CD14-positive monocyte (primary cell): ENCODE measurements at regions not wholly inside any gene's neighbourhood (a gene's known extent, or its start where the extent isn't known, plus 50 kb on each side); places are given as distances from the start of the nearest gene placed in this dataset.

Source experiments
- DNase-seq, 3 donors: peaks; one replicate each; pipeline ENCODE4 v3.0.0-alpha.2; 2011 to 2022
- H2AFZ ChIP-seq: 2 replicates; pipeline ENCODE4 v1.6.0; 2012; ENCODE audit warnings: mild to moderate bottlenecking, low read depth, low read length, inconsistent platforms; ENCODE audit not compliant: insufficient read depth, poor library complexity, severe bottlenecking
- H3K27ac ChIP-seq, 2 donors: 1 replicate in 1 of 2; 2 replicates in 1 of 2; pipeline ENCODE4 v1.5.1; 2012 to 2013; ENCODE audit warnings: low read length in 2 of 2, control low read depth in 1 of 2, inconsistent platforms in 1 of 2, low read depth in 1 of 2, mild to moderate bottlenecking in 1 of 2
- H3K27me3 ChIP-seq, 2 donors: one replicate each; pipeline versions ENCODE4 v1.6.0 to v1.6.1; 2011 to 2013; ENCODE audit warnings: low read length in 2 of 2; ENCODE audit not compliant: control insufficient read depth in 2 of 2, insufficient read depth in 2 of 2
- H3K36me3 ChIP-seq, 2 donors: replicated peaks in 1 of 2; 1 replicate in 1 of 2; 2 replicates in 1 of 2; pipeline versions ENCODE4 v1.5.1 to v1.6.1; 2012 to 2013; ENCODE audit warnings: low read length in 2 of 2, control low read depth in 1 of 2, inconsistent platforms in 1 of 2, mild to moderate bottlenecking in 1 of 2; ENCODE audit not compliant: insufficient read depth in 2 of 2, control insufficient read depth in 1 of 2
- H3K4me1 ChIP-seq, 2 donors: 1 replicate in 1 of 2; 2 replicates in 1 of 2; pipeline versions ENCODE4 v1.5.1 to v1.6.1; 2012 to 2013; ENCODE audit warnings: low read length in 2 of 2, control low read depth in 1 of 2, inconsistent platforms in 1 of 2, mild to moderate bottlenecking in 1 of 2, moderate library complexity in 1 of 2; ENCODE audit not compliant: insufficient read depth in 2 of 2, control insufficient read depth in 1 of 2
- H3K4me2 ChIP-seq: replicated peaks from 2 replicates; pipeline ENCODE3; 2012; ENCODE audit warnings: low read length, moderate library complexity, mild to moderate bottlenecking; ENCODE audit not compliant: poor library complexity, severe bottlenecking; ENCODE audit errors: extremely low read depth
- H3K4me3 ChIP-seq, 3 experiments: fragments of 200-600 bp in 1 of 3; sonication (generic) in 1 of 3; replicated peaks in 1 of 3; 1 replicate in 2 of 3; 2 replicates in 1 of 3; pipeline ENCODE4 v1.5.1; 2011 to 2013; ENCODE audit warnings: low read length in 3 of 3, mild to moderate bottlenecking in 3 of 3, control low read depth in 2 of 3, low read depth in 2 of 3, inconsistent platforms in 1 of 3, moderate library complexity in 1 of 3
- H3K79me2 ChIP-seq: 2 replicates; pipeline ENCODE4 v1.6.0; 2012; ENCODE audit warnings: mild to moderate bottlenecking, control low read depth, inconsistent platforms, low read length, moderate library complexity; ENCODE audit not compliant: insufficient read depth
- H3K9ac ChIP-seq: 2 replicates; pipeline ENCODE4 v1.6.0; 2017; ENCODE audit warnings: low read length, mild to moderate bottlenecking; ENCODE audit not compliant: insufficient read depth, poor library complexity, severe bottlenecking
- H3K9me3 ChIP-seq, 2 donors: replicated peaks in 1 of 2; 1 replicate in 1 of 2; 2 replicates in 1 of 2; pipeline versions ENCODE4 v1.5.1 to v1.6.1; 2012 to 2013; ENCODE audit warnings: low read length in 2 of 2, control low read depth in 1 of 2; ENCODE audit not compliant: control insufficient read depth in 1 of 2, insufficient read depth in 1 of 2
- H4K20me1 ChIP-seq: 2 replicates; pipeline ENCODE4 v1.6.0; 2012; ENCODE audit warnings: mild to moderate bottlenecking, low read length, control low read depth, moderate library complexity; ENCODE audit not compliant: insufficient read depth
- H3K27ac Mint-ChIP-seq, 7 donors: one replicate each; pipeline ENCODE4 v1.8.0; 2020; ENCODE audit warnings: mild to moderate bottlenecking in 7 of 7, mixed read lengths in 7 of 7, moderate library complexity in 6 of 7, inconsistent platforms in 2 of 7
- H3K27me3 Mint-ChIP-seq, 3 donors: one replicate each; pipeline ENCODE4 v1.8.0; 2021 to 2022; ENCODE audit warnings: low read depth in 3 of 3, mild to moderate bottlenecking in 3 of 3, mixed read lengths in 3 of 3, moderate library complexity in 3 of 3, inconsistent platforms in 1 of 3
- H3K36me3 Mint-ChIP-seq, 2 donors: one replicate each; pipeline ENCODE4 v1.8.0; 2020; ENCODE audit warnings: mixed read lengths in 2 of 2, inconsistent platforms in 1 of 2, mild to moderate bottlenecking in 1 of 2
- H3K4me1 Mint-ChIP-seq: one replicate; pipeline ENCODE4 v1.8.0; 2020; ENCODE audit warnings: mild to moderate bottlenecking, mixed read lengths
- H3K4me3 Mint-ChIP-seq, 2 donors: one replicate each; pipeline ENCODE4 v1.8.0; 2020; ENCODE audit warnings: mild to moderate bottlenecking in 2 of 2, mixed read lengths in 2 of 2, moderate library complexity in 1 of 2
- H3K9me3 Mint-ChIP-seq, 7 donors: one replicate each; pipeline ENCODE4 v1.8.0; 2020 to 2022; ENCODE audit warnings: mixed read lengths in 7 of 7, mild to moderate bottlenecking in 6 of 7, moderate library complexity in 6 of 7, inconsistent platforms in 2 of 7
- CTCF ChIP-seq: fragments of 200-600 bp; IDR thresholded peaks from one replicate; pipeline ENCODE4 v1.8.0; 2022; ENCODE audit warnings: antibody characterized with exemption, mild to moderate bottlenecking
- WGBS: methylation state at CpG from one replicate; pipeline ENCODE4 v1.1.5; 2013; ENCODE audit warnings: missing lambda C conversion rate; ENCODE audit not compliant: insufficient coverage; 5-methylcytosine and 5-hydroxymethylcytosine counted together
- intact Hi-C, 2 donors: fragments of 100-400 bp; cut with micrococcal nuclease; formaldehyde crosslinking; loops; one replicate each; pipeline versions ENCODE4 v1.15.0 to v1.15.1; 2023

- Mint-ChIP-seq H3K36me3 (no peaks in the 10 kb centered on the region), H3K27me3 (no peaks in the 10 kb centered on the region), H3K4me1 (no peaks in the 10 kb centered on the region), H3K27ac (no peak overlapping the region), H3K4me3 (no peak overlapping the region), H3K9me3 (peaks cover 0 to 2% (median 0%) of the 10 kb centered on the region in 7 donors)
- H3K4me2 ChIP-seq = no peak overlapping the region
- intact Hi-C loops = no loop called here
- no peak overlapping the region for H3K27ac ChIP-seq
- no peaks in the 10 kb centered on the region for H3K36me3 ChIP-seq
- no peaks in the 10 kb centered on the region for H3K79me2 ChIP-seq
- H2AFZ ChIP-seq = no peak overlapping the region
- H3K4me3 ChIP-seq = no peak overlapping the region
- no peaks in the 10 kb centered on the region for H3K4me1 ChIP-seq
- H3K27me3 ChIP-seq = no peaks in the 10 kb centered on the region
- no peaks in the 10 kb centered on the region for H4K20me1 ChIP-seq
- no peak for DNase-seq
- no peak overlapping the region for H3K9ac ChIP-seq
- H3K9me3 ChIP-seq = no peaks in the 10 kb centered on the region
- TF ChIP-seq CTCF = no peak
- WGBS = no CpG with 5 or more reads among the region's 2 CpGs
Observed at GRCh38 chr13:67964091-67964490, 734.0 kb upstream of the PCDH9 start.

- no peak overlapping the region for H3K9ac ChIP-seq
- no peaks in the 10 kb centered on the region for H3K4me1 ChIP-seq
- no peak overlapping the region for H3K4me2 ChIP-seq
- WGBS = 100% methylated on average over 1 of the region's 2 CpGs
- Mint-ChIP-seq H3K36me3 (no peaks in the 10 kb centered on the region), H3K27ac (no peak overlapping the region), H3K27me3 (peaks cover 0 to 2% (median 0%) of the 10 kb centered on the region in 3 donors), H3K9me3 (peaks cover 0 to 4% (median 0%) of the 10 kb centered on the region in 7 donors), H3K4me1 (no peaks in the 10 kb centered on the region), H3K4me3 (no peak overlapping the region)
- intact Hi-C loops = no loop called here
- no peaks in the 10 kb centered on the region for H3K79me2 ChIP-seq
- no peak overlapping the region for H2AFZ ChIP-seq
- H3K9me3 ChIP-seq = no peaks in the 10 kb centered on the region
- DNase-seq = no peak
- H3K36me3 ChIP-seq = no peaks in the 10 kb centered on the region
- H3K27me3 ChIP-seq = no peaks in the 10 kb centered on the region
- no peak for TF ChIP-seq CTCF
- H3K4me3 ChIP-seq = no peak overlapping the region
- H3K27ac ChIP-seq = no peak overlapping the region
- H4K20me1 ChIP-seq = no peaks in the 10 kb centered on the region
Observed at GRCh38 chr13:67961331-67961730, 731.2 kb upstream of the PCDH9 start.
